Neuron (in vitro differentiated cells): ENCODE measurements at regions not wholly inside any gene's neighbourhood (a gene's known extent, or its start where the extent isn't known, plus 50 kb on each side); places are given as distances from the start of the nearest gene placed in this dataset.

Experiments used
- H2AFZ ChIP-seq: one replicate; pipeline ENCODE4 v1.6.1; 2013; ENCODE audit warnings: low read depth, mild to moderate bottlenecking, inconsistent platforms, low read length, moderate library complexity
- H3K27me3 ChIP-seq: one replicate; pipeline ENCODE4 v1.6.1; 2013; ENCODE audit warnings: low read length; ENCODE audit not compliant: insufficient read depth
- H3K36me3 ChIP-seq: one replicate; pipeline ENCODE4 v1.6.1; 2013; ENCODE audit warnings: low read length; ENCODE audit not compliant: insufficient read depth
- H3K4me1 ChIP-seq: one replicate; pipeline ENCODE4 v1.6.1; 2013; ENCODE audit warnings: low read length; ENCODE audit not compliant: insufficient read depth
- H3K4me3 ChIP-seq: 2 replicates; pipeline ENCODE4 v1.5.1; 2013; ENCODE audit warnings: mild to moderate bottlenecking, low read length, moderate library complexity
- H3K9me3 ChIP-seq: one replicate; pipeline ENCODE4 v1.6.1; 2013; ENCODE audit warnings: low read length

- H3K4me1 ChIP-seq = no peaks in the 10 kb centered on the region
- H3K9me3 ChIP-seq = no peaks in the 10 kb centered on the region
- peaks cover 4% of the 10 kb centered on the region for H3K27me3 ChIP-seq
- H3K36me3 ChIP-seq = no peaks in the 10 kb centered on the region
- no peak overlapping the region for H3K4me3 ChIP-seq
- no peak overlapping the region for H2AFZ ChIP-seq
Observed at GRCh38 chr9:113775749-113776148, 100.4 kb upstream of the ZNF618 start.

GRCh38 chr9:113776194-113776593 lies 99.9 kb upstream of the ZNF618 start:
- H3K27me3 ChIP-seq = peaks cover 4% of the 10 kb centered on the region
- no peaks in the 10 kb centered on the region for H3K36me3 ChIP-seq
- no peak overlapping the region for H3K4me3 ChIP-seq
- no peak overlapping the region for H2AFZ ChIP-seq
- H3K9me3 ChIP-seq = no peaks in the 10 kb centered on the region
- no peaks in the 10 kb centered on the region for H3K4me1 ChIP-seq

GRCh38 chr9:113781381-113781780 lies 94.7 kb upstream of the ZNF618 start:
- peaks cover 3% of the 10 kb centered on the region for H3K27me3 ChIP-seq

GRCh38 chr9:113781896-113782295 lies 94.2 kb upstream of the ZNF618 start:
- Histone ChIP-seq H3K9me3 (no peaks in the 10 kb centered on the region), H3K27me3 (peaks cover 3% of the 10 kb centered on the region), H3K36me3 (no peaks in the 10 kb centered on the region), H3K4me3 (no peak overlapping the region), H2AFZ (no peak overlapping the region), H3K4me1 (no peaks in the 10 kb centered on the region)

More at GRCh38 chr9:113781381-113781780, 94.7 kb upstream of the ZNF618 start:
- Histone ChIP-seq H3K9me3 (no peaks in the 10 kb centered on the region), H2AFZ (no peak overlapping the region), H3K4me1 (no peaks in the 10 kb centered on the region), H3K36me3 (no peaks in the 10 kb centered on the region), H3K4me3 (no peak overlapping the region)

GRCh38 chr9:113783475-113783874 lies 92.6 kb upstream of the ZNF618 start:
- Histone ChIP-seq H3K27me3 (peaks cover 3% of the 10 kb centered on the region), H3K4me3 (no peak overlapping the region), H3K9me3 (no peaks in the 10 kb centered on the region), H3K4me1 (no peaks in the 10 kb centered on the region), H3K36me3 (no peaks in the 10 kb centered on the region), H2AFZ (no peak overlapping the region)

- Histone ChIP-seq H2AFZ (no peak overlapping the region), H3K27me3 (peaks cover 13% of the 10 kb centered on the region), H3K4me3 (no peak overlapping the region), H3K36me3 (no peaks in the 10 kb centered on the region), H3K4me1 (no peaks in the 10 kb centered on the region), H3K9me3 (no peaks in the 10 kb centered on the region)
Observed at GRCh38 chr9:113785334-113785733, 90.8 kb upstream of the ZNF618 start.

GRCh38 chr9:113786071-113786470 lies 90.0 kb upstream of the ZNF618 start:
- no peaks in the 10 kb centered on the region for H3K4me1 ChIP-seq
- H3K27me3 ChIP-seq = peaks cover 13% of the 10 kb centered on the region
- H3K9me3 ChIP-seq = no peaks in the 10 kb centered on the region

GRCh38 chr9:113787871-113788270 lies 88.2 kb upstream of the ZNF618 start:
- no peaks in the 10 kb centered on the region for H3K36me3 ChIP-seq
- H3K27me3 ChIP-seq = peaks cover 13% of the 10 kb centered on the region
- H2AFZ ChIP-seq = no peak overlapping the region

More at GRCh38 chr9:113786071-113786470, 90.0 kb upstream of the ZNF618 start:
- Histone ChIP-seq H2AFZ (no peak overlapping the region), H3K4me3 (no peak overlapping the region), H3K36me3 (no peaks in the 10 kb centered on the region)

GRCh38 chr9:113788616-113789330 lies 87.3 kb upstream of the ZNF618 start:
- H3K4me1 ChIP-seq = no peaks in the 10 kb centered on the region
- H3K27me3 ChIP-seq = peaks cover 13% of the 10 kb centered on the region
- no peak overlapping the region for H3K4me3 ChIP-seq

More at GRCh38 chr9:113787871-113788270, 88.2 kb upstream of the ZNF618 start:
- Histone ChIP-seq H3K4me1 (no peaks in the 10 kb centered on the region), H3K9me3 (no peaks in the 10 kb centered on the region), H3K4me3 (no peak overlapping the region)

GRCh38 chr9:113790093-113790492 lies 86.0 kb upstream of the ZNF618 start:
- Histone ChIP-seq H3K4me3 (no peak overlapping the region), H3K4me1 (no peaks in the 10 kb centered on the region), H2AFZ (no peak overlapping the region), H3K9me3 (no peaks in the 10 kb centered on the region), H3K36me3 (no peaks in the 10 kb centered on the region), H3K27me3 (peaks cover 13% of the 10 kb centered on the region)

More at GRCh38 chr9:113788616-113789330, 87.3 kb upstream of the ZNF618 start:
- Histone ChIP-seq H2AFZ (no peak overlapping the region), H3K36me3 (no peaks in the 10 kb centered on the region), H3K9me3 (no peaks in the 10 kb centered on the region)

GRCh38 chr9:113793558-113793957 lies 82.6 kb upstream of the ZNF618 start:
- no peak overlapping the region for H2AFZ ChIP-seq
- no peaks in the 10 kb centered on the region for H3K36me3 ChIP-seq
- no peaks in the 10 kb centered on the region for H3K9me3 ChIP-seq
- no peak overlapping the region for H3K4me3 ChIP-seq
- H3K27me3 ChIP-seq = peaks cover 10% of the 10 kb centered on the region
- no peaks in the 10 kb centered on the region for H3K4me1 ChIP-seq

GRCh38 chr9:113794721-113795120 lies 81.4 kb upstream of the ZNF618 start:
- Histone ChIP-seq H3K36me3 (no peaks in the 10 kb centered on the region), H3K9me3 (no peaks in the 10 kb centered on the region), H3K4me1 (no peaks in the 10 kb centered on the region), H3K27me3 (peaks cover 3% of the 10 kb centered on the region), H3K4me3 (no peak overlapping the region), H2AFZ (no peak overlapping the region)

GRCh38 chr9:113795811-113796392 lies 80.2 kb upstream of the ZNF618 start:
- Histone ChIP-seq H2AFZ (no peak overlapping the region), H3K36me3 (no peaks in the 10 kb centered on the region), H3K4me1 (no peaks in the 10 kb centered on the region), H3K9me3 (no peaks in the 10 kb centered on the region), H3K4me3 (no peak overlapping the region), H3K27me3 (no peaks in the 10 kb centered on the region)
